ENCODE measurements at regions not wholly inside any gene's neighbourhood (a gene's known extent, or its start where the extent isn't known, plus 50 kb on each side); places are given as distances from the start of the nearest gene placed in this dataset.
"Not testable (repeated sequence)": the region's sequence is repeated elsewhere in the genome, so short reads cannot be mapped to it uniquely, and the experiment has no call there.

- not testable (repeated sequence) for H3K36me3 Mint-ChIP-seq (ENCODE audit: insufficient read depth); H3K27me3 Mint-ChIP-seq; H3K9me3 Mint-ChIP-seq; H3K4me1 Mint-ChIP-seq (ENCODE audit: low read depth in 2 of 2)
- peak overlapping the region in 1 of 2 donors; percentile 67 for H3K27ac Mint-ChIP-seq
- H3K4me3 Mint-ChIP-seq, result peak overlapping the region in 1 of 2 donors; percentile 17
- ATAC-seq (replicated peaks), result peak; percentile 47
- peak in 2 of 3 experiments; percentile 2 for DNase-seq
These were observed 141.1 kb downstream of the SLCO4C1 start for GRCh38 chr5:102154791-102155605.

GRCh38 chr5:102154291-102154690, 141.8 kb downstream of the SLCO4C1 start:
- Mint-ChIP-seq H3K27ac (peak overlapping the region in 1 of 2 donors; percentile 67), H3K36me3 (ENCODE audit: insufficient read depth) (peaks cover 4% of the 10 kb centered on the region)
- no peak for ATAC-seq (replicated peaks)

GRCh38 chr5:102153003-102153759, 142.9 kb downstream of the SLCO4C1 start:
- Mint-ChIP-seq H3K27ac (no peak overlapping the region), H3K4me3 (no peak overlapping the region), H3K4me1 (ENCODE audit: low read depth in 2 of 2) (peaks cover 0 to 1% of the 10 kb centered on the region in 2 donors), H3K36me3 (ENCODE audit: insufficient read depth) (peaks cover 4% of the 10 kb centered on the region), H3K9me3 (no peaks in the 10 kb centered on the region), H3K27me3 (no peaks in the 10 kb centered on the region)
- peak in 1 of 3 experiments; percentile 4 for DNase-seq
- ATAC-seq (replicated peaks), result peak; percentile 49

More at GRCh38 chr5:102154291-102154690, 141.8 kb downstream of the SLCO4C1 start:
- H3K4me3 Mint-ChIP-seq, result peak overlapping the region; percentile 17 to 42
- H3K27me3 Mint-ChIP-seq, result peaks cover 0 to 5% of the 10 kb centered on the region in 2 donors
- peaks cover 0 to 1% of the 10 kb centered on the region in 2 donors for H3K4me1 Mint-ChIP-seq (ENCODE audit: low read depth in 2 of 2)
- no peaks in the 10 kb centered on the region for H3K9me3 Mint-ChIP-seq
- DNase-seq, result no peak

- Mint-ChIP-seq H3K9me3 (no peaks in the 10 kb centered on the region), H3K4me3 (no peak overlapping the region), H3K4me1 (ENCODE audit: low read depth in 2 of 2) (no peaks in the 10 kb centered on the region), H3K27ac (no peak overlapping the region), H3K36me3 (ENCODE audit: insufficient read depth) (no peaks in the 10 kb centered on the region), H3K27me3 (no peaks in the 10 kb centered on the region)
- no peak for DNase-seq
- ATAC-seq (replicated peaks), result no peak
These were observed 157.1 kb downstream of the SLCO4C1 start for GRCh38 chr5:102139029-102139428.

- Mint-ChIP-seq H3K36me3 (ENCODE audit: insufficient read depth) (no peaks in the 10 kb centered on the region), H3K4me1 (ENCODE audit: low read depth in 2 of 2) (no peaks in the 10 kb centered on the region), H3K27ac (no peak overlapping the region), H3K27me3 (no peaks in the 10 kb centered on the region), H3K4me3 (no peak overlapping the region), H3K9me3 (no peaks in the 10 kb centered on the region)
- ATAC-seq (replicated peaks) (no peak), DNase-seq (no peak)
These were observed 157.8 kb downstream of the SLCO4C1 start for GRCh38 chr5:102138243-102138653.

- H3K27me3 Mint-ChIP-seq, result no peaks in the 10 kb centered on the region
- H3K27ac Mint-ChIP-seq, result no peak overlapping the region
- H3K4me1 Mint-ChIP-seq (ENCODE audit: low read depth in 2 of 2), result no peaks in the 10 kb centered on the region
- no peak for ATAC-seq (replicated peaks)
- peaks cover 0 to 8% of the 10 kb centered on the region in 2 donors for H3K9me3 Mint-ChIP-seq
- no peaks in the 10 kb centered on the region for H3K36me3 Mint-ChIP-seq (ENCODE audit: insufficient read depth)
- no peak for DNase-seq
- H3K4me3 Mint-ChIP-seq, result no peak overlapping the region
These were observed 165.2 kb downstream of the SLCO4C1 start for GRCh38 chr5:102130890-102131289.

GRCh38 chr5:102130386-102130785, 165.7 kb downstream of the SLCO4C1 start:
- Mint-ChIP-seq H3K27ac (no peak overlapping the region), H3K36me3 (ENCODE audit: insufficient read depth) (no peaks in the 10 kb centered on the region), H3K4me3 (no peak overlapping the region), H3K4me1 (ENCODE audit: low read depth in 2 of 2) (no peaks in the 10 kb centered on the region), H3K27me3 (no peaks in the 10 kb centered on the region), H3K9me3 (peaks cover 0 to 8% of the 10 kb centered on the region in 2 donors)
- DNase-seq (no peak), ATAC-seq (replicated peaks) (no peak)

GRCh38 chr5:102119252-102119651, 176.8 kb downstream of the SLCO4C1 start:
- Mint-ChIP-seq H3K27me3 (no peaks in the 10 kb centered on the region), H3K27ac (no peak overlapping the region), H3K9me3 (peaks cover 0 to 8% of the 10 kb centered on the region in 2 donors), H3K4me1 (ENCODE audit: low read depth in 2 of 2) (no peaks in the 10 kb centered on the region), H3K36me3 (ENCODE audit: insufficient read depth) (no peaks in the 10 kb centered on the region), H3K4me3 (no peak overlapping the region)
- DNase-seq (no peak), ATAC-seq (replicated peaks) (no peak)

GRCh38 chr5:102115736-102116135, 180.3 kb downstream of the SLCO4C1 start:
- peaks cover 2 to 8% of the 10 kb centered on the region in 2 donors for H3K9me3 Mint-ChIP-seq
- no peak overlapping the region for H3K27ac Mint-ChIP-seq
- H3K4me3 Mint-ChIP-seq, result no peak overlapping the region
- no peaks in the 10 kb centered on the region for H3K36me3 Mint-ChIP-seq (ENCODE audit: insufficient read depth)
- ATAC-seq (replicated peaks), result no peak
- no peak for DNase-seq
- no peaks in the 10 kb centered on the region for H3K27me3 Mint-ChIP-seq
- H3K4me1 Mint-ChIP-seq (ENCODE audit: low read depth in 2 of 2), result no peaks in the 10 kb centered on the region

- Mint-ChIP-seq H3K4me1 (ENCODE audit: low read depth in 2 of 2) (no peaks in the 10 kb centered on the region), H3K27me3 (no peaks in the 10 kb centered on the region), H3K27ac (no peak overlapping the region), H3K36me3 (ENCODE audit: insufficient read depth) (no peaks in the 10 kb centered on the region), H3K9me3 (peaks cover 2 to 8% of the 10 kb centered on the region in 2 donors), H3K4me3 (no peak overlapping the region)
- no peak for DNase-seq
- ATAC-seq (replicated peaks), result no peak
These were observed 181.5 kb downstream of the SLCO4C1 start for GRCh38 chr5:102114525-102115069.

GRCh38 chr5:102107865-102108264, 188.2 kb downstream of the SLCO4C1 start:
- no peaks in the 10 kb centered on the region for H3K27me3 Mint-ChIP-seq
- H3K4me1 Mint-ChIP-seq (ENCODE audit: low read depth in 2 of 2), result no peaks in the 10 kb centered on the region
- DNase-seq, result no peak
- peaks cover 0 to 5% of the 10 kb centered on the region in 2 donors for H3K9me3 Mint-ChIP-seq
- no peak overlapping the region for H3K27ac Mint-ChIP-seq
- ATAC-seq (replicated peaks), result no peak
- H3K36me3 Mint-ChIP-seq (ENCODE audit: insufficient read depth), result no peaks in the 10 kb centered on the region
- no peak overlapping the region for H3K4me3 Mint-ChIP-seq

GRCh38 chr5:102106599-102106998, 189.5 kb downstream of the SLCO4C1 start:
- DNase-seq, result no peak
- no peak overlapping the region for H3K27ac Mint-ChIP-seq
- no peak overlapping the region for H3K4me3 Mint-ChIP-seq
- ATAC-seq (replicated peaks), result no peak
- H3K36me3 Mint-ChIP-seq (ENCODE audit: insufficient read depth), result no peaks in the 10 kb centered on the region
- no peaks in the 10 kb centered on the region for H3K4me1 Mint-ChIP-seq (ENCODE audit: low read depth in 2 of 2)
- no peaks in the 10 kb centered on the region for H3K27me3 Mint-ChIP-seq
- peaks cover 0 to 3% of the 10 kb centered on the region in 2 donors for H3K9me3 Mint-ChIP-seq

- Mint-ChIP-seq H3K36me3 (ENCODE audit: insufficient read depth) (peaks cover 4% of the 10 kb centered on the region), H3K4me3 (no peak overlapping the region), H3K9me3 (peaks cover 0 to 2% of the 10 kb centered on the region in 2 donors)
These were observed 196.2 kb downstream of the SLCO4C1 start for GRCh38 chr5:102099766-102100331.

More at GRCh38 chr5:102099766-102100331, 196.2 kb downstream of the SLCO4C1 start:
- no peaks in the 10 kb centered on the region for H3K4me1 Mint-ChIP-seq (ENCODE audit: low read depth in 2 of 2)
- DNase-seq (no peak), ATAC-seq (replicated peaks) (no peak)
- H3K27me3 Mint-ChIP-seq, result no peaks in the 10 kb centered on the region
- no peak overlapping the region for H3K27ac Mint-ChIP-seq

Measured in effector memory CD8-positive, alpha-beta T cell (primary cell).